SK-N-SH (cell line): ENCODE measurements at regions not wholly inside any gene's neighbourhood (a gene's known extent, or its start where the extent isn't known, plus 50 kb on each side); places are given as distances from the start of the nearest gene placed in this dataset.

Experiments
- EP300 ChIP-seq, 2 experiments: IDR thresholded peaks; 2 replicates each; pipeline versions ENCODE4 v1.4.0 to v1.6.1; 2012; ENCODE audit warnings: borderline replicate concordance in 1 of 2, low read depth in 1 of 2, low read length in 1 of 2
- FOXJ3 ChIP-seq: sonication (generic); formaldehyde crosslinking; IDR thresholded peaks from 2 replicates; pipeline ENCODE4 v1.5.1; 2020; ENCODE audit warnings: mild to moderate bottlenecking, missing genetic modification reagents
- JUND ChIP-seq: IDR thresholded peaks from 2 replicates; pipeline ENCODE4 v1.4.0; 2012
- MEF2A ChIP-seq: IDR thresholded peaks from 2 replicates; pipeline ENCODE4 v1.4.0; 2012; ENCODE audit warnings: low read depth, borderline replicate concordance
- NFIC ChIP-seq: IDR thresholded peaks from 2 replicates; pipeline ENCODE4 v1.4.0; 2012; ENCODE audit warnings: borderline replicate concordance
- RXRA ChIP-seq: IDR thresholded peaks from 2 replicates; pipeline ENCODE4 v1.4.0; 2012; ENCODE audit warnings: low read depth, mild to moderate bottlenecking, borderline replicate concordance
- TAF1 ChIP-seq: IDR thresholded peaks from 2 replicates; pipeline ENCODE4 v1.6.1; 2012; ENCODE audit warnings: low read depth, mild to moderate bottlenecking, low read length, moderate library complexity, borderline replicate concordance
- YY1 ChIP-seq: IDR thresholded peaks from 2 replicates; pipeline ENCODE4 v1.4.0; 2012; ENCODE audit warnings: low read depth, mild to moderate bottlenecking
- TF ChIP-seq, protein P1 (sequence below): IDR thresholded peaks from 2 replicates; pipeline ENCODE4 v1.4.0; 2012; ENCODE audit warnings: low read depth
- TF ChIP-seq, protein P2 (sequence below): fragments of 200-600 bp; sonication (generic); IDR thresholded peaks from 2 replicates; pipeline ENCODE4 v1.6.1; 2017; ENCODE audit warnings: antibody characterized with exemption, mild to moderate bottlenecking, moderate library complexity
- TF ChIP-seq, protein P3 (sequence below): IDR thresholded peaks from 2 replicates; pipeline ENCODE4 v1.4.0; 2012; ENCODE audit warnings: low read depth, borderline replicate concordance
- TF ChIP-seq, protein P4 (sequence below): IDR thresholded peaks from 2 replicates; pipeline ENCODE4 v1.6.1; 2012; ENCODE audit warnings: mild to moderate bottlenecking, low read depth, low read length, moderate library complexity

DNA sequence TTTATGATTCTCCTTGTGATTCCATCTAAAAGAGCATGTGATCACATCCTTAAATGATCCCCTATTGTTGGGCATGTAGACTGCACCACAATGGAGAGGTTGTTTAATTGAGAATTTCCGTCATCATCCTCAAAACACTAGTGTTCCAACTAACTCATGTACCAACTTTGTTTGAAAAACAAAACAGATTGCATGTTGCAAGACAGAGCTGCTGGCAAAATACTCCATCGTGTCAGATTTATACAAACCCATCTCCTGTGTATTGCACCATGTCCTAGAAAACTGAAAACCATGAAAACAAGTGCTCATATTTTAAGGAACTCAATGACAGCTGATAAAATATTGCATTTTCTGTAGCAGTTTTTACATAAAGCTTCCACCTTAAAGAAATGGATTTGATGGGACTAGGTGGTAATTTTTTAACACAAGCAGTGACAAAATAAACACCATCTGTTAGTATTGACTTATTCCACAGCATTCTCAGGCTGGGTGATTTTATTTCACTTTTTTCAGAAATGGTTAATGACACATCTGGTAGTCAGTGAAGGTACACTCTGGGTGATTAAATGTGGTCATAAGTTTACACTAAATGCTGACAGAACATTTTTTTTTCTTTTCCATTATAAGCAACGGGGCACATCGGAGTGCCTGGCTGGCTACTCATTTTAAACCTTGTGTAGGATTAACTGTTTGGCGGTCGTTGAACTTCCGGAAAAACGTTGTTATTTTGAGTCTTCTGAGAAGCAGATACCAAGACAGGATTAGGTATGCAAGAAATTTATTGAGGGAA lies 602.9 kb upstream of the WWC1 start:
- TF ChIP-seq YY1 (no peak), MEF2A (no peak), NFIC (no peak), RXRA (no peak), JUND (no peak), FOXJ3 (CRISPR knock-in tag) (no peak), EP300 (IDR thresholded peaks at IDR 0.05; ENCODE audit: borderline replicate concordance in 1 of 2, low read depth in 1 of 2, low read length in 1 of 2) (no peak), TAF1 (no peak)
- TF ChIP-seq, protein P1, sequence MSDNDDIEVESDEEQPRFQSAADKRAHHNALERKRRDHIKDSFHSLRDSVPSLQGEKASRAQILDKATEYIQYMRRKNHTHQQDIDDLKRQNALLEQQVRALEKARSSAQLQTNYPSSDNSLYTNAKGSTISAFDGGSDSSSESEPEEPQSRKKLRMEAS: no peak
- TF ChIP-seq, protein P2, sequence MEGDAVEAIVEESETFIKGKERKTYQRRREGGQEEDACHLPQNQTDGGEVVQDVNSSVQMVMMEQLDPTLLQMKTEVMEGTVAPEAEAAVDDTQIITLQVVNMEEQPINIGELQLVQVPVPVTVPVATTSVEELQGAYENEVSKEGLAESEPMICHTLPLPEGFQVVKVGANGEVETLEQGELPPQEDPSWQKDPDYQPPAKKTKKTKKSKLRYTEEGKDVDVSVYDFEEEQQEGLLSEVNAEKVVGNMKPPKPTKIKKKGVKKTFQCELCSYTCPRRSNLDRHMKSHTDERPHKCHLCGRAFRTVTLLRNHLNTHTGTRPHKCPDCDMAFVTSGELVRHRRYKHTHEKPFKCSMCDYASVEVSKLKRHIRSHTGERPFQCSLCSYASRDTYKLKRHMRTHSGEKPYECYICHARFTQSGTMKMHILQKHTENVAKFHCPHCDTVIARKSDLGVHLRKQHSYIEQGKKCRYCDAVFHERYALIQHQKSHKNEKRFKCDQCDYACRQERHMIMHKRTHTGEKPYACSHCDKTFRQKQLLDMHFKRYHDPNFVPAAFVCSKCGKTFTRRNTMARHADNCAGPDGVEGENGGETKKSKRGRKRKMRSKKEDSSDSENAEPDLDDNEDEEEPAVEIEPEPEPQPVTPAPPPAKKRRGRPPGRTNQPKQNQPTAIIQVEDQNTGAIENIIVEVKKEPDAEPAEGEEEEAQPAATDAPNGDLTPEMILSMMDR: no peak
- TF ChIP-seq, protein P3, sequence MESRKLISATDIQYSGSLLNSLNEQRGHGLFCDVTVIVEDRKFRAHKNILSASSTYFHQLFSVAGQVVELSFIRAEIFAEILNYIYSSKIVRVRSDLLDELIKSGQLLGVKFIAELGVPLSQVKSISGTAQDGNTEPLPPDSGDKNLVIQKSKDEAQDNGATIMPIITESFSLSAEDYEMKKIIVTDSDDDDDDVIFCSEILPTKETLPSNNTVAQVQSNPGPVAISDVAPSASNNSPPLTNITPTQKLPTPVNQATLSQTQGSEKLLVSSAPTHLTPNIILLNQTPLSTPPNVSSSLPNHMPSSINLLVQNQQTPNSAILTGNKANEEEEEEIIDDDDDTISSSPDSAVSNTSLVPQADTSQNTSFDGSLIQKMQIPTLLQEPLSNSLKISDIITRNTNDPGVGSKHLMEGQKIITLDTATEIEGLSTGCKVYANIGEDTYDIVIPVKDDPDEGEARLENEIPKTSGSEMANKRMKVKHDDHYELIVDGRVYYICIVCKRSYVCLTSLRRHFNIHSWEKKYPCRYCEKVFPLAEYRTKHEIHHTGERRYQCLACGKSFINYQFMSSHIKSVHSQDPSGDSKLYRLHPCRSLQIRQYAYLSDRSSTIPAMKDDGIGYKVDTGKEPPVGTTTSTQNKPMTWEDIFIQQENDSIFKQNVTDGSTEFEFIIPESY: no peak
- TF ChIP-seq, protein P4, sequence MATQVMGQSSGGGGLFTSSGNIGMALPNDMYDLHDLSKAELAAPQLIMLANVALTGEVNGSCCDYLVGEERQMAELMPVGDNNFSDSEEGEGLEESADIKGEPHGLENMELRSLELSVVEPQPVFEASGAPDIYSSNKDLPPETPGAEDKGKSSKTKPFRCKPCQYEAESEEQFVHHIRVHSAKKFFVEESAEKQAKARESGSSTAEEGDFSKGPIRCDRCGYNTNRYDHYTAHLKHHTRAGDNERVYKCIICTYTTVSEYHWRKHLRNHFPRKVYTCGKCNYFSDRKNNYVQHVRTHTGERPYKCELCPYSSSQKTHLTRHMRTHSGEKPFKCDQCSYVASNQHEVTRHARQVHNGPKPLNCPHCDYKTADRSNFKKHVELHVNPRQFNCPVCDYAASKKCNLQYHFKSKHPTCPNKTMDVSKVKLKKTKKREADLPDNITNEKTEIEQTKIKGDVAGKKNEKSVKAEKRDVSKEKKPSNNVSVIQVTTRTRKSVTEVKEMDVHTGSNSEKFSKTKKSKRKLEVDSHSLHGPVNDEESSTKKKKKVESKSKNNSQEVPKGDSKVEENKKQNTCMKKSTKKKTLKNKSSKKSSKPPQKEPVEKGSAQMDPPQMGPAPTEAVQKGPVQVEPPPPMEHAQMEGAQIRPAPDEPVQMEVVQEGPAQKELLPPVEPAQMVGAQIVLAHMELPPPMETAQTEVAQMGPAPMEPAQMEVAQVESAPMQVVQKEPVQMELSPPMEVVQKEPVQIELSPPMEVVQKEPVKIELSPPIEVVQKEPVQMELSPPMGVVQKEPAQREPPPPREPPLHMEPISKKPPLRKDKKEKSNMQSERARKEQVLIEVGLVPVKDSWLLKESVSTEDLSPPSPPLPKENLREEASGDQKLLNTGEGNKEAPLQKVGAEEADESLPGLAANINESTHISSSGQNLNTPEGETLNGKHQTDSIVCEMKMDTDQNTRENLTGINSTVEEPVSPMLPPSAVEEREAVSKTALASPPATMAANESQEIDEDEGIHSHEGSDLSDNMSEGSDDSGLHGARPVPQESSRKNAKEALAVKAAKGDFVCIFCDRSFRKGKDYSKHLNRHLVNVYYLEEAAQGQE: no peak
